ENCODE measurements at regions not wholly inside any gene's neighbourhood (a gene's known extent, or its start where the extent isn't known, plus 50 kb on each side); places are given as distances from the start of the nearest gene placed in this dataset.

GRCh38 chr4:184575306-184575705 lies 73.9 kb downstream of the CASP3 start:
- Histone ChIP-seq H3K4me3 (ENCODE audit: low read length) (no peak overlapping the region), H3K27me3 (ENCODE audit: insufficient read depth, low read length) (no peaks in the 10 kb centered on the region), H3K36me3 (ENCODE audit: insufficient read depth, low read length) (no peaks in the 10 kb centered on the region), H3K9me3 (ENCODE audit: low read length) (no peaks in the 10 kb centered on the region), H3K4me1 (ENCODE audit: insufficient read depth, low read length) (no peaks in the 10 kb centered on the region), H2AFZ (ENCODE audit: low read depth, low read length) (no peak overlapping the region)

- H3K36me3 ChIP-seq (ENCODE audit: insufficient read depth, low read length) = no peaks in the 10 kb centered on the region
- H3K27me3 ChIP-seq (ENCODE audit: insufficient read depth, low read length) = no peaks in the 10 kb centered on the region
- H3K4me1 ChIP-seq (ENCODE audit: insufficient read depth, low read length) = no peaks in the 10 kb centered on the region
- no peak overlapping the region for H2AFZ ChIP-seq (ENCODE audit: low read depth, low read length)
- H3K9me3 ChIP-seq (ENCODE audit: low read length) = no peaks in the 10 kb centered on the region
- no peak overlapping the region for H3K4me3 ChIP-seq (ENCODE audit: low read length)
Observed at GRCh38 chr4:184574861-184575260, 74.4 kb downstream of the CASP3 start.

- no peaks in the 10 kb centered on the region for H3K27me3 ChIP-seq (ENCODE audit: insufficient read depth, low read length)
- H3K36me3 ChIP-seq (ENCODE audit: insufficient read depth, low read length) = no peaks in the 10 kb centered on the region
- no peaks in the 10 kb centered on the region for H3K9me3 ChIP-seq (ENCODE audit: low read length)
- H3K4me1 ChIP-seq (ENCODE audit: insufficient read depth, low read length) = no peaks in the 10 kb centered on the region
- no peak overlapping the region for H3K4me3 ChIP-seq (ENCODE audit: low read length)
- no peak overlapping the region for H2AFZ ChIP-seq (ENCODE audit: low read depth, low read length)
Observed at GRCh38 chr4:184573701-184574100, 75.5 kb downstream of the CASP3 start.

GRCh38 chr4:184568770-184569169 lies 80.5 kb downstream of the CASP3 start:
- H2AFZ ChIP-seq (ENCODE audit: low read depth, low read length) = no peak overlapping the region
- no peaks in the 10 kb centered on the region for H3K4me1 ChIP-seq (ENCODE audit: insufficient read depth, low read length)
- no peaks in the 10 kb centered on the region for H3K9me3 ChIP-seq (ENCODE audit: low read length)
- H3K4me3 ChIP-seq (ENCODE audit: low read length) = no peak overlapping the region
- H3K36me3 ChIP-seq (ENCODE audit: insufficient read depth, low read length) = no peaks in the 10 kb centered on the region
- no peaks in the 10 kb centered on the region for H3K27me3 ChIP-seq (ENCODE audit: insufficient read depth, low read length)

- Histone ChIP-seq H3K4me1 (ENCODE audit: insufficient read depth, low read length) (no peaks in the 10 kb centered on the region), H3K4me3 (ENCODE audit: low read length) (no peak overlapping the region), H2AFZ (ENCODE audit: low read depth, low read length) (no peak overlapping the region), H3K9me3 (ENCODE audit: low read length) (no peaks in the 10 kb centered on the region), H3K36me3 (ENCODE audit: insufficient read depth, low read length) (no peaks in the 10 kb centered on the region), H3K27me3 (ENCODE audit: insufficient read depth, low read length) (no peaks in the 10 kb centered on the region)
Observed at GRCh38 chr4:184563621-184564020, 85.6 kb downstream of the CASP3 start.

- no peak overlapping the region for H3K4me3 ChIP-seq (ENCODE audit: low read length)
- H3K36me3 ChIP-seq (ENCODE audit: insufficient read depth, low read length) = no peaks in the 10 kb centered on the region
- no peak overlapping the region for H2AFZ ChIP-seq (ENCODE audit: low read depth, low read length)
- H3K27me3 ChIP-seq (ENCODE audit: insufficient read depth, low read length) = no peaks in the 10 kb centered on the region
- no peaks in the 10 kb centered on the region for H3K4me1 ChIP-seq (ENCODE audit: insufficient read depth, low read length)
- H3K9me3 ChIP-seq (ENCODE audit: low read length) = no peaks in the 10 kb centered on the region
Observed at GRCh38 chr4:184558996-184559395, 84.6 kb upstream of the IRF2 start.

- Histone ChIP-seq H3K27me3 (ENCODE audit: insufficient read depth, low read length) (no peaks in the 10 kb centered on the region), H3K4me3 (ENCODE audit: low read length) (no peak overlapping the region), H3K9me3 (ENCODE audit: low read length) (no peaks in the 10 kb centered on the region), H2AFZ (ENCODE audit: low read depth, low read length) (no peak overlapping the region), H3K4me1 (ENCODE audit: insufficient read depth, low read length) (no peaks in the 10 kb centered on the region), H3K36me3 (ENCODE audit: insufficient read depth, low read length) (no peaks in the 10 kb centered on the region)
Observed at GRCh38 chr4:184553891-184554290, 79.5 kb upstream of the IRF2 start.

GRCh38 chr4:184550476-184550875 lies 76.1 kb upstream of the IRF2 start:
- Histone ChIP-seq H2AFZ (ENCODE audit: low read depth, low read length) (no peak overlapping the region), H3K4me1 (ENCODE audit: insufficient read depth, low read length) (no peaks in the 10 kb centered on the region), H3K36me3 (ENCODE audit: insufficient read depth, low read length) (no peaks in the 10 kb centered on the region), H3K9me3 (ENCODE audit: low read length) (no peaks in the 10 kb centered on the region), H3K27me3 (ENCODE audit: insufficient read depth, low read length) (no peaks in the 10 kb centered on the region), H3K4me3 (ENCODE audit: low read length) (no peak overlapping the region)

- Histone ChIP-seq H2AFZ (ENCODE audit: low read depth, low read length) (no peak overlapping the region), H3K9me3 (ENCODE audit: low read length) (no peaks in the 10 kb centered on the region), H3K4me1 (ENCODE audit: insufficient read depth, low read length) (no peaks in the 10 kb centered on the region), H3K4me3 (ENCODE audit: low read length) (no peak overlapping the region), H3K36me3 (ENCODE audit: insufficient read depth, low read length) (no peaks in the 10 kb centered on the region), H3K27me3 (ENCODE audit: insufficient read depth, low read length) (no peaks in the 10 kb centered on the region)
Observed at GRCh38 chr4:184548648-184549341, 74.4 kb upstream of the IRF2 start.

- Histone ChIP-seq H3K4me3 (ENCODE audit: low read length) (no peak overlapping the region), H3K4me1 (ENCODE audit: insufficient read depth, low read length) (no peaks in the 10 kb centered on the region), H2AFZ (ENCODE audit: low read depth, low read length) (no peak overlapping the region), H3K36me3 (ENCODE audit: insufficient read depth, low read length) (no peaks in the 10 kb centered on the region), H3K27me3 (ENCODE audit: insufficient read depth, low read length) (no peaks in the 10 kb centered on the region), H3K9me3 (ENCODE audit: low read length) (no peaks in the 10 kb centered on the region)
Observed at GRCh38 chr4:184548316-184548647, 73.9 kb upstream of the IRF2 start.

GRCh38 chr4:184544788-184545409 lies 70.5 kb upstream of the IRF2 start:
- no peaks in the 10 kb centered on the region for H3K27me3 ChIP-seq (ENCODE audit: insufficient read depth, low read length)
- no peaks in the 10 kb centered on the region for H3K36me3 ChIP-seq (ENCODE audit: insufficient read depth, low read length)
- no peaks in the 10 kb centered on the region for H3K9me3 ChIP-seq (ENCODE audit: low read length)
- H3K4me3 ChIP-seq (ENCODE audit: low read length) = no peak overlapping the region
- H3K4me1 ChIP-seq (ENCODE audit: insufficient read depth, low read length) = no peaks in the 10 kb centered on the region
- H2AFZ ChIP-seq (ENCODE audit: low read depth, low read length) = no peak overlapping the region

- H3K27me3 ChIP-seq (ENCODE audit: insufficient read depth, low read length) = no peaks in the 10 kb centered on the region
- H3K9me3 ChIP-seq (ENCODE audit: low read length) = no peaks in the 10 kb centered on the region
- no peaks in the 10 kb centered on the region for H3K4me1 ChIP-seq (ENCODE audit: insufficient read depth, low read length)
- H3K4me3 ChIP-seq (ENCODE audit: low read length) = no peak overlapping the region
- no peaks in the 10 kb centered on the region for H3K36me3 ChIP-seq (ENCODE audit: insufficient read depth, low read length)
- no peak overlapping the region for H2AFZ ChIP-seq (ENCODE audit: low read depth, low read length)
Observed at GRCh38 chr4:184541907-184542306, 67.6 kb upstream of the IRF2 start.

- Histone ChIP-seq H3K4me3 (ENCODE audit: low read length) (no peak overlapping the region), H2AFZ (ENCODE audit: low read depth, low read length) (no peak overlapping the region), H3K36me3 (ENCODE audit: insufficient read depth, low read length) (no peaks in the 10 kb centered on the region), H3K27me3 (ENCODE audit: insufficient read depth, low read length) (no peaks in the 10 kb centered on the region), H3K4me1 (ENCODE audit: insufficient read depth, low read length) (peaks cover 12% of the 10 kb centered on the region), H3K9me3 (ENCODE audit: low read length) (no peaks in the 10 kb centered on the region)
Observed at GRCh38 chr4:184540307-184540706, 66.0 kb upstream of the IRF2 start.
